ENCODE measurements at regions not wholly inside any gene's neighbourhood (a gene's known extent, or its start where the extent isn't known, plus 50 kb on each side); places are given as distances from the start of the nearest gene placed in this dataset.

GRCh38 chr4:149187726-149188125, 627.9 kb downstream of the IQCM start:
- TF ChIP-seq FOSL2 (IDR thresholded peaks at IDR 0.05) (no peak), FOSL2 (CRISPR knock-in tag; IDR thresholded peaks at IDR 0.05) (no peak), CTCF (IDR thresholded peaks at IDR 0.05) (no peak), CHD2 (IDR thresholded peaks at IDR 0.05; ENCODE audit: low read length, partially characterized antibody) (no peak), GATA3 (IDR thresholded peaks at IDR 0.05; ENCODE audit: borderline replicate concordance) (no peak), JUNB (IDR thresholded peaks at IDR 0.05) (no peak)
- TF ChIP-seq, protein P1, sequence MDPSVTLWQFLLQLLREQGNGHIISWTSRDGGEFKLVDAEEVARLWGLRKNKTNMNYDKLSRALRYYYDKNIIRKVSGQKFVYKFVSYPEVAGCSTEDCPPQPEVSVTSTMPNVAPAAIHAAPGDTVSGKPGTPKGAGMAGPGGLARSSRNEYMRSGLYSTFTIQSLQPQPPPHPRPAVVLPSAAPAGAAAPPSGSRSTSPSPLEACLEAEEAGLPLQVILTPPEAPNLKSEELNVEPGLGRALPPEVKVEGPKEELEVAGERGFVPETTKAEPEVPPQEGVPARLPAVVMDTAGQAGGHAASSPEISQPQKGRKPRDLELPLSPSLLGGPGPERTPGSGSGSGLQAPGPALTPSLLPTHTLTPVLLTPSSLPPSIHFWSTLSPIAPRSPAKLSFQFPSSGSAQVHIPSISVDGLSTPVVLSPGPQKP (IDR thresholded peaks at IDR 0.05; ENCODE audit: low read depth, low read length) = no peak
